Muscle layer of colon (tissue), 2 donors: ENCODE measurements at regions not wholly inside any gene's neighbourhood (a gene's known extent, or its start where the extent isn't known, plus 50 kb on each side); places are given as distances from the start of the nearest gene placed in this dataset.

ENCODE experiments used
- H3K27ac ChIP-seq: one replicate; pipeline ENCODE4 v1.7.0; 2013; ENCODE audit warnings: low read depth, mild to moderate bottlenecking, low read length, moderate library complexity
- H3K27me3 ChIP-seq, 2 donors: one replicate each; pipeline ENCODE4 v1.7.0; 2013; ENCODE audit warnings: low read length in 2 of 2, mild to moderate bottlenecking in 2 of 2; ENCODE audit not compliant: insufficient read depth in 2 of 2, control insufficient read depth in 1 of 2
- H3K36me3 ChIP-seq: one replicate; pipeline ENCODE4 v1.7.0; 2013; ENCODE audit warnings: mild to moderate bottlenecking, low read length; ENCODE audit not compliant: insufficient read depth
- H3K4me1 ChIP-seq: one replicate; pipeline ENCODE4 v1.7.0; 2013; ENCODE audit warnings: mild to moderate bottlenecking, low read length; ENCODE audit not compliant: insufficient read depth
- H3K4me3 ChIP-seq, 2 donors: one replicate each; pipeline ENCODE4 v1.7.0; 2013; ENCODE audit warnings: low read length in 2 of 2, low read depth in 1 of 2, mild to moderate bottlenecking in 1 of 2, moderate library complexity in 1 of 2
- H3K9ac ChIP-seq: one replicate; pipeline ENCODE4 v1.7.0; 2013; ENCODE audit warnings: low read length
- H3K9me3 ChIP-seq: one replicate; pipeline ENCODE4 v1.7.0; 2013; ENCODE audit warnings: mild to moderate bottlenecking, low read length
- donor health status: abdominal sarcoma.
- donor health status: Adenocarcinoma of cecum.

DNA sequence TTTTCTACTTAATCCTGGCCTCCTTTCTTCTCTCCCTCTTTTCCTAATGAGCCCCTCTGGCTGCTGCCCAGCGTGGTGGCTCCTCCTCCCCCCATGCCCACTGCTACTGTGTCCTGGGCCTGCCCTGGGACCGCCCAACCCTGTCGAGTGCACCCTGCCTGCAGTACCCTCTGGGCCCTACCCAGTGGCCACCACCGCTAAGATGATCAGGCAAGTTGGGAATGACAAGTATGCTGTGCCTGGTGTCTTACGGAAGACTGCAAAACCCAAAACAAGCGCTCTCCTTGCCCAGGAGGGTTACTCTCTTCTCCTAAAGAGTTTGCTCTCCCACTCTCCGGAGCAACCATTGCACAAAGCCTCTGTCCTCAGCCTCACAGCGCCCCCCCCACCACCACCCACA, 273.7 kb downstream of the SYK start:
- H3K36me3 ChIP-seq: no peaks in the 10 kb centered on the region
- no peak overlapping the region for H3K9ac ChIP-seq
- H3K27ac ChIP-seq: no peak overlapping the region
- no peak overlapping the region for H3K4me3 ChIP-seq
- no peaks in the 10 kb centered on the region for H3K4me1 ChIP-seq
- no peaks in the 10 kb centered on the region for H3K9me3 ChIP-seq
- H3K27me3 ChIP-seq: no peaks in the 10 kb centered on the region

DNA sequence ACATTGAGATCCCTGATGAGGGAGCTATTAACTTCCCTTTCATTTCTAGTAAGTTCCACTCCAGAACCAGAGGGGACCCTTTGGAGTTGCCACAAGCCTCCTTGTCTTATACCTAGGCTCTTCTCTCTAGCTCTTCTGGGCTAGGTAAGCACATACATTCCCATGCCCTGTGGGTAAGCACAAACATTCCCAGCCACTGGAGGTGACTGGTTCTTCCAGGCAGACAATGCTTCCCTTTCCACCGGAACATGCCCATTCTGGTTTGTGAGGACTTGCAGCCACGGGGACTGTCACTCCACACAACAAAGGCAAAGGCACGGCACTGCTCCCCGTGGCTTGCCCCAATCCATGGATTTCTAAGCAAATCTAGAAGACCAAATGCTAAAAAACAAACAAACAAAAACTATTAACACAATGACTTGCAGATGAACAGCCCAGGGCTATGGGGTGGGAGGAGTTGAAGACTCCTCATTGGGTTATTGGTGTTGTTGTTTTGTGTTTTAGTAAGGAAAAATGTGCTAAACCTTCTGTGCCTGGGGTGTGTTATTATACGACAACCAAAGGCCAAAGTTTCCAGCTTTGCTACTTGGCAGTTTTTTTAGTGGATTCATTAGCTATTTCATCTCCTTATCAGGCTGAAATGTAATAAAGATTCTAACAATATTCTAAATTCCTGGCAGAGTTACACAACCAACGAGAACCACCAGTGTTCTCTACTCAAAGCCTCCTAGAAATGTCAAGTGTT, 276.2 kb downstream of the SYK start:
- no peak overlapping the region for H3K9ac ChIP-seq
- H3K4me3 ChIP-seq: no peak overlapping the region
- no peaks in the 10 kb centered on the region for H3K9me3 ChIP-seq
- H3K27ac ChIP-seq: no peak overlapping the region
- no peaks in the 10 kb centered on the region for H3K27me3 ChIP-seq
- no peaks in the 10 kb centered on the region for H3K36me3 ChIP-seq
- H3K4me1 ChIP-seq: no peaks in the 10 kb centered on the region

DNA sequence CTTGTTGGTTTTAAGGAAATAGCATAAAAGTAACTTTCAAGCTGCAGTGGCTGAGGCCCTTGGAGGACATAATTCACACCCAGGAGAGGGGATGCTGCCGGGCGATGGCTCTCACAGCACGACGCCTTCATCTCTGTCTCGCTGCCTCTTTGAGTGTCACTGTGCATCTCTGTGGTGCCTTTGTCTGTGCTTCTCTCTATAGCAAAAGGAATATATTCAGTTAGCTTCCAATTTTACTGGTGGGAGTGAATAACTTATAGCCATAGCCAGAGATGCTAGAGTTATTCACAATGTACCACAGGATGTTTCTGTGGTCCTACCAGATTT, 276.7 kb downstream of the SYK start:
- Histone ChIP-seq H3K36me3 (no peaks in the 10 kb centered on the region), H3K4me1 (no peaks in the 10 kb centered on the region), H3K27me3 (no peaks in the 10 kb centered on the region), H3K9me3 (no peaks in the 10 kb centered on the region), H3K27ac (no peak overlapping the region), H3K4me3 (no peak overlapping the region), H3K9ac (no peak overlapping the region)

DNA sequence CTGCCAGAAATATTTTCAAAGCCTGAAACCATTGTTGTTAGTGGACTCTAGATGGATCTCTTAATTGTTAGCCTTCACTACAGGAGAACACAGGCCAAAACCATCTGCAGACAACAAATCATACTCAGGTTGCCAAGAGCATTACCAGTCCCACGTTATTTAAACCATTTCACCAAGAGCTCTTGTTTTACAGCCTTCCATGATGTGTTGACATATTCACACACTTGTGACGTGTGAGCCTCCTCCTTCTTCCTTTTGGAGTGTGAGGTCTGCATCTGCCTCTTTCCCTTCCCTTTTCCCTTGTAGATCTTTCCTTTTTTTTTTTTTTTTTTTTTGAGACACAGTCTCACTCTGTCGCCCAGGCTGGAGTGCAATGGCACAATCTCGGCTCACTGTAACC, 279.0 kb downstream of the AUH start:
- Histone ChIP-seq H3K36me3 (no peaks in the 10 kb centered on the region), H3K27me3 (no peaks in the 10 kb centered on the region), H3K9me3 (no peaks in the 10 kb centered on the region), H3K4me3 (no peak overlapping the region), H3K4me1 (no peaks in the 10 kb centered on the region), H3K27ac (no peak overlapping the region), H3K9ac (no peak overlapping the region)

DNA sequence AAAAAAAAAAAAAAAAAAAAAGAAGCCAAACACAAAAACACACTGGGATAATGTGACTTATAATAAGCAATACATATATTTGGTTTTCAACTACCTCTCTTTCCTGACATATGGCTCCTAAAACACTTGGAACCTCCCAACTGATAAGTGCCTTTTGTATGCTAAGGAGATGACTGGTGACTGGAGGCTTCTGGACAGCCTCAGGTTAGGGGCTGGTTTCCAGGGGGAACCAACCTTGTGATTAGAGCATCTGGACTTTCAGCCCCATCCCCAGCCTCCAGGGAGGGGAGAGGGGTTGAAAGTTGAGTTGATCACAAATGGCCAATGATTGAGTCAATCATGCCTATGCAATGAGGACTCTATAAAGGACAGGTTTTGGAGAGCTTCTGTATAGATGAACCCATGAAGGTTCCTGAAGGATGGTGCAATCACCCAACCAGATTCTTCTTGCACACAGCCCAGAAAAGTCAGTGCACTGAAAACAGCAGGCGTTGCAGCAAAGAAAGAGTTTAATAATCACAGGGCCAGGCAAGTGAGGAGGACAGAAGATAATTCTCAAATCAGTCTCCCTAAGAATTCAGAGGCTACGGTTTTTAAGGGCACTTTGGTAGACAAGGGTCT, 276.7 kb downstream of the AUH start:
- Histone ChIP-seq H3K27me3 (no peaks in the 10 kb centered on the region), H3K9me3 (no peaks in the 10 kb centered on the region), H3K36me3 (no peaks in the 10 kb centered on the region), H3K4me3 (no peak overlapping the region), H3K9ac (no peak overlapping the region), H3K4me1 (no peaks in the 10 kb centered on the region), H3K27ac (no peak overlapping the region)

DNA sequence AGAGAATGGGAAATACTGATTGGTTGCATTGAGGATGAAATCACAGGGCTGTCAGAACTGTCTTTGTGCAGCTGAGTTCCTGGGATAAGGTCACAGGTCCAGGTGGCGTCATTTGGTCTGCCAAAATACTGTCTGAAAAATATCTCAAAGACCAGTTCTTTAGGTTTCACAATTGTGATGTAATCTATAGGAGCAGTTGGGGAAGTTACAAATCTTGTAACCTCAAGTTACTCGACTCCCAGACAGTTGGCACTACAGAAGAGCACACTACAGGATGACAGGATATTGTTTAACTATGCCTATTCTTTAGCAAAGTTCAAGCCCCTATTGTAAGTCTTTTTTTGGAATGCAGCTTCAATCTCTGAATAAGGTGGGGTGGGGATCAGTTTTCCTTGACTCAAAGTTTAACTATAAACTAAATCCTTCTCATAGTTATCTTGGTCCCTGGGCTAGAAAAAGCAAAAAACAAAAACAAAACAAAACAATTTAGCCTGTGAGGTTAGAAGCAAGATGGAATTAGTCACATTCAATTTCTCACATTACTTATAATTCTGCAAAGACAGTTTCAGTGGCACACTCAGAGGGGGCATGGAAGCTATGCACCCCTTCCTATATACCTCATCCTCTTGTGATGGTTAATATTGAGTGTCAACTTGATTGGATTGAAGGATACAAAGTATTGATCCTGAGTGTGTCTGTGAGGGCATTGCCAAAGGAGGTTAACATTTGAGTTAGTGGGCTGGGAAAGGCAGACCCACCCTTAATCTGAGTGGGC, 276.0 kb downstream of the AUH start:
- no peak overlapping the region for H3K27ac ChIP-seq
- no peaks in the 10 kb centered on the region for H3K4me1 ChIP-seq
- no peaks in the 10 kb centered on the region for H3K36me3 ChIP-seq
- H3K9ac ChIP-seq: no peak overlapping the region
- no peaks in the 10 kb centered on the region for H3K27me3 ChIP-seq
- H3K4me3 ChIP-seq: no peak overlapping the region
- H3K9me3 ChIP-seq: no peaks in the 10 kb centered on the region

GRCh38 chr9:91086657-91087461, 274.9 kb downstream of the AUH start:
- no peaks in the 10 kb centered on the region for H3K9me3 ChIP-seq
- no peak overlapping the region for H3K27ac ChIP-seq
- no peaks in the 10 kb centered on the region for H3K27me3 ChIP-seq
- H3K36me3 ChIP-seq: no peaks in the 10 kb centered on the region
- no peaks in the 10 kb centered on the region for H3K4me1 ChIP-seq
- no peak overlapping the region for H3K4me3 ChIP-seq
- no peak overlapping the region for H3K9ac ChIP-seq

DNA sequence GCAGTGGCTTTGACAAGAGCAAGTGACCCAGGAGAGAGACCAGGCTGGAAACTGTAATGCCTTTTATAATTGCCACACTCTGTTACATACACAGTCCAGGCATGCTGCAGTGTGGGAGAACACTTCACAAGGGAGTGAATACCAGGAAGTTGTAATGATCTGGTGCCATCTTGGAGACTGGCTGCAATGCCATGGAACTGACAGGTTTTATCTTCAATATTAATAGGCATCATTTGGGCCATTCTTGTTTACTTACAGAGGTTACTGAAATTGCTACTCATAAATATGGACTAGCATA, 274.3 kb downstream of the AUH start:
- no peak overlapping the region for H3K9ac ChIP-seq
- H3K27me3 ChIP-seq: no peaks in the 10 kb centered on the region
- H3K36me3 ChIP-seq: no peaks in the 10 kb centered on the region
- no peaks in the 10 kb centered on the region for H3K4me1 ChIP-seq
- no peak overlapping the region for H3K27ac ChIP-seq
- H3K4me3 ChIP-seq: no peak overlapping the region
- H3K9me3 ChIP-seq: no peaks in the 10 kb centered on the region

DNA sequence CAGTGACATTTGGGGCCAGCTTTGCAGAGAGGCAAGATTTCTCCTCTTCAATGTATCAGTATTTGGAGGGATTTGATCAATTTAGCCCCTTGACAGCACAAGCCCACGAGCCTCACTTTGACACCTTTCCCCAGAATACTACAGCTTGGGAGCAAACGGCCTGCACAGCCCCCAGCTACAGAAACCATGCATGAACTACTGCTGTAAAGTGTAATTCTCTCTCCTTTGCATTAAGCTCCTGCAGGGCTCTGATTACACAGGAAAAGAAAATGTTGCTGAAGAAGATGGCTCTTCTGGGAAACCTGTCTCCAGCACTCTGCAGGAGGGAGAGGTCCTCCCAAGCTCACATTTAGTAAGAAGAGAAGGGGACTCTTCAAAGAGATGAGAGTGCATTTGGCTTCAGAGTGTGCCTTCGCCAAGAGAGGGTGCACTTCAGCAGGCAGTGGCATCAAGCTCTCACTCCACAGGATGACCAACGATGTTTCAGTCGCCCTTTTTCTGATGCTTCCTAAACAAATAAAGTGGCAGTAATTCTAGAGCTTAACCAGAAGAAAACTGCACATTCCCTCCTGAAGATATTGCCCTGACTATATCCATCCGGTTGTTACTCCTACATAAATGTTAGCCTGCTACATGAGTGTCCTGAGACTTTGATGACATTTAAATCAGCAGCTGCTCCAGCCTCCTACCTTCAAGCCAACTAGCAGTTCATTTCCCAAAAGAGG, 272.2 kb downstream of the AUH start:
- Histone ChIP-seq H3K27ac (no peak overlapping the region), H3K4me3 (no peak overlapping the region), H3K36me3 (no peaks in the 10 kb centered on the region), H3K9ac (no peak overlapping the region), H3K4me1 (no peaks in the 10 kb centered on the region), H3K27me3 (no peaks in the 10 kb centered on the region), H3K9me3 (no peaks in the 10 kb centered on the region)

- H3K4me1 ChIP-seq: no peaks in the 10 kb centered on the region
- H3K4me3 ChIP-seq: no peak overlapping the region
- H3K9ac ChIP-seq: no peak overlapping the region
- H3K27ac ChIP-seq: no peak overlapping the region
- H3K36me3 ChIP-seq: no peaks in the 10 kb centered on the region
- no peaks in the 10 kb centered on the region for H3K9me3 ChIP-seq
- H3K27me3 ChIP-seq: no peaks in the 10 kb centered on the region
Observed at GRCh38 chr9:91090130-91090410, 271.6 kb downstream of the AUH start.

DNA sequence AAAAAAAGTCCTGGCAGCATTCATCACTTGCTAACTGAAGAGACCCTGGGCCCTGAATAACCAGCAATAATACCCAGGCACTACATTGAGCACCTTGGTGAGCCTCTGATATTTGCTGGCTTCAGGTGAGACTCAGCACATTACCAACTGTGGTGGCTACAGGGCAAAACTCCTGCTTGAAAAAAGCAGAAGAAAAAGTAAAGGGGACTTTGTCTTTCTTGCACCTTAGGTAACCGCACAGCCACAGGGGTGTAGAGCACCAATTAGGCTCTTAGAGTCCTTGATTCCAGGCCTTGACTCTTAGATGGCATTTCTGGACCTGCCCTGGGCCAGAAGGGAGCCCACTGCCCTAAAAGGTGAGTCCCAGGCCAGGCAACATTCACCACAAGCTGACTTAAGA, 269.5 kb downstream of the AUH start:
- H3K4me1 ChIP-seq: no peaks in the 10 kb centered on the region
- H3K27ac ChIP-seq: no peak overlapping the region
- no peaks in the 10 kb centered on the region for H3K27me3 ChIP-seq
- no peaks in the 10 kb centered on the region for H3K9me3 ChIP-seq
- H3K4me3 ChIP-seq: no peak overlapping the region
- no peak overlapping the region for H3K9ac ChIP-seq
- H3K36me3 ChIP-seq: no peaks in the 10 kb centered on the region
